Tibial nerve (tissue), 3 donors: ENCODE measurements at regions not wholly inside any gene's neighbourhood (a gene's known extent, or its start where the extent isn't known, plus 50 kb on each side); places are given as distances from the start of the nearest gene placed in this dataset.

Experiments used
- CTCF ChIP-seq, 5 experiments: fragments of 200-600 bp in 3 of 5; fragments of 450-650 bp in 2 of 5; sonication (generic) in 3 of 5; IDR thresholded peaks; one replicate each; pipeline ENCODE4 v1.5.1; 2016 to 2019; ENCODE audit warnings: antibody characterized with exemption in 5 of 5, mild to moderate bottlenecking in 3 of 5, moderate library complexity in 2 of 5
- POLR2A ChIP-seq, 2 donors: fragments of 450-650 bp; IDR thresholded peaks; one replicate each; pipeline ENCODE4 v1.6.1; 2017; ENCODE audit warnings: antibody characterized with exemption in 2 of 2, mild to moderate bottlenecking in 2 of 2, moderate library complexity in 2 of 2

GRCh38 chr18:45423659-45424058 is 191.6 kb upstream of the SLC14A2 start:
- no peak for TF ChIP-seq CTCF (IDR thresholded peaks at IDR 0.05)
- no peak for TF ChIP-seq POLR2A (IDR thresholded peaks at IDR 0.05)
